ENCODE measurements at regions not wholly inside any gene's neighbourhood (a gene's known extent, or its start where the extent isn't known, plus 50 kb on each side); places are given as distances from the start of the nearest gene placed in this dataset.
"Not testable (repeated sequence)": the region's sequence is repeated elsewhere in the genome, so short reads cannot be mapped to it uniquely, and the experiment has no call there.

GRCh38 chr4:170497112-170497511, 407.4 kb upstream of the AADAT start:
- H3K9me3 ChIP-seq (ENCODE audit: control insufficient read depth in 5 of 5, low read length in 5 of 5) = peaks cover 0 to 4% (median 3%) of the 10 kb centered on the region in 5 donors
- no peak overlapping the region for H3K4me3 ChIP-seq (ENCODE audit: low read depth in 1 of 5, low read length in 5 of 5)
- no peak overlapping the region for H3K9ac ChIP-seq (ENCODE audit: low read length in 5 of 5)
- no peaks in the 10 kb centered on the region for H3K4me1 ChIP-seq (ENCODE audit: control insufficient read depth in 5 of 5, insufficient read depth in 5 of 5, low read length in 5 of 5)
- H3K36me3 ChIP-seq (ENCODE audit: control insufficient read depth in 5 of 5, insufficient read depth in 5 of 5, low read length in 5 of 5) = no peaks in the 10 kb centered on the region
- H3K27me3 ChIP-seq (ENCODE audit: control insufficient read depth in 5 of 5, insufficient read depth in 4 of 5, low read length in 5 of 5) = no peaks in the 10 kb centered on the region
- no peak overlapping the region for H3K27ac ChIP-seq (ENCODE audit: low read depth, low read length)

GRCh38 chr4:170491981-170492380, 402.2 kb upstream of the AADAT start:
- Histone ChIP-seq H3K27ac (ENCODE audit: low read depth, low read length) (no peak overlapping the region), H3K9me3 (ENCODE audit: control insufficient read depth in 5 of 5, low read length in 5 of 5) (peaks cover 0 to under 1% (median 0%) of the 10 kb centered on the region in 5 donors), H3K9ac (ENCODE audit: low read length in 5 of 5) (no peak overlapping the region), H3K27me3 (ENCODE audit: control insufficient read depth in 5 of 5, insufficient read depth in 4 of 5, low read length in 5 of 5) (no peaks in the 10 kb centered on the region), H3K4me3 (ENCODE audit: low read depth in 1 of 5, low read length in 5 of 5) (no peak overlapping the region), H3K4me1 (ENCODE audit: control insufficient read depth in 5 of 5, insufficient read depth in 5 of 5, low read length in 5 of 5) (no peaks in the 10 kb centered on the region), H3K36me3 (ENCODE audit: control insufficient read depth in 5 of 5, insufficient read depth in 5 of 5, low read length in 5 of 5) (no peaks in the 10 kb centered on the region)

DNA sequence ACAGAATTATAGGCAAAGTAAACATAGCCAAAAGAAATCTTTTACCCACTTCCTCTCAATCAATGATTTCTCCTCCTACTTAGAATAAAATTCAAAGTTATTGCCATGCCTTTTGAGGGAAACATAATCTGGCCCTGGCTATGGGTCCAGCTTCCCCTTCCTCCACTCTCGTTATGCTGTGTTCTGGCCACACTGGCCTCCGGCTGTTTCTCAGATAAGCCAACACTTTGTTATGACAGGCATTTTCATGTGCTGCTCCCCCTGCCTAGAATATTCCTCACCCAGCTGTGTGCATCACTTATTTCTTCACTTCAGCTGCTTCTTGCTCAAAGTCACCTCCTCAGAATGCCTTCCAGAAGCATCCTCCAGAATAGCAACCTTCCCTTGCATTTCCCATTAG, 386.6 kb upstream of the AADAT start:
- Histone ChIP-seq H3K9me3 (ENCODE audit: control insufficient read depth in 5 of 5, low read length in 5 of 5) (no peaks in the 10 kb centered on the region), H3K27me3 (ENCODE audit: control insufficient read depth in 5 of 5, insufficient read depth in 4 of 5, low read length in 5 of 5) (no peaks in the 10 kb centered on the region), H3K27ac (ENCODE audit: low read depth, low read length) (no peak overlapping the region), H3K9ac (ENCODE audit: low read length in 5 of 5) (no peak overlapping the region), H3K4me3 (ENCODE audit: low read depth in 1 of 5, low read length in 5 of 5) (no peak overlapping the region), H3K36me3 (ENCODE audit: control insufficient read depth in 5 of 5, insufficient read depth in 5 of 5, low read length in 5 of 5) (no peaks in the 10 kb centered on the region), H3K4me1 (ENCODE audit: control insufficient read depth in 5 of 5, insufficient read depth in 5 of 5, low read length in 5 of 5) (no peaks in the 10 kb centered on the region)

DNA sequence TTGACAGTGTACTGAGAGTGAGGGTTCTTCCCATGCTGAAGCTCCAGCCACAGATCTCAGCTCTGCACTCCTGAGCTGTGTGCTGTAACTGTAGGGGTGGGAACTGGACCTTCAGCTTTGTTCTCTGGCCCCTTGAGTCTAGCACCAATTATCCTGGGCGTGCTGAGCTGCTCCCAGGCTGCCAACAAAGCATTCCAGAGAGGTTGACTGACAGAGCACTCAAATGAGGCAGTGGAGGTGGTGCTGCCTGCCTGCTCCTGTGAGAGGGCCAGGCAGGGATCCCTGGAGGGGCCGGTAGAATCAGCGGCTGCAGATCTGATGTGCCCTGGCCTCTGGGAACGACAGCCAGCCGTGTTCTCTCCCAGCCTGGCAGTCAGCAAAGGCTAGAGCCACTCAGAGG, 375.7 kb upstream of the AADAT start:
- Histone ChIP-seq H3K9ac (ENCODE audit: low read length in 5 of 5) (no peak overlapping the region), H3K4me1 (ENCODE audit: control insufficient read depth in 5 of 5, insufficient read depth in 5 of 5, low read length in 5 of 5) (no peaks in the 10 kb centered on the region), H3K27ac (ENCODE audit: low read depth, low read length) (no peak overlapping the region), H3K27me3 (ENCODE audit: control insufficient read depth in 5 of 5, insufficient read depth in 4 of 5, low read length in 5 of 5) (no peaks in the 10 kb centered on the region), H3K4me3 (ENCODE audit: low read depth in 1 of 5, low read length in 5 of 5) (no peak overlapping the region), H3K9me3 (ENCODE audit: control insufficient read depth in 5 of 5, low read length in 5 of 5) (peaks cover 0 to 6% (median 5%) of the 10 kb centered on the region in 5 donors), H3K36me3 (ENCODE audit: control insufficient read depth in 5 of 5, insufficient read depth in 5 of 5, low read length in 5 of 5) (no peaks in the 10 kb centered on the region)

DNA sequence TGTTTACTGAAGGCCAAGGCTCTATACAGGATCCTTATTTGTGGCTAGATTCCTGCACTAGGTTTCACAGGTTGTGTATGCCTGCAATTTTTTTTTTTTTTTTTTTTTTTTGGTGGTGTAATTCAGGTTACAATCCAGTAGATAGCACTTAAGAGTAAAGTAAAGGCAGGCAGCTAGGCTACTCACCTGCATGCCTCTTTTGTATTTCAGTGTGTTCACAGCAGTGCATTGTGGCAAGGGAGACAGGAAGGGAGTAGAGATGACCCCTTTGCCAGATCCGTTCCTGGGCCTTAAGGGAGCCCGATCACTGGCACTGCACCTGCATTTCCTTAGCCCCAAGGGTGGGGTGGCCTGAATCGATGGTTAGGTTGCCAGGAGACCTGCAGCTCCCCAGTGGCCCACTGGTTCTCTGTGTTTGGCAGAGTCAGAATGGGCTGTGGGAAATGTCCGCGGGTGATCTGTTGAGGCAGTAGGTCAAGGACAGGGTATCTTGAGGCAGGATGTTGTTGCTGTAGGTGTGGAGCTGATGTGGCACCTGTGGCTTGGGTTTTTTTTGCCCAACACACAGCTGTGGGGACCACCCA, 374.9 kb upstream of the AADAT start:
- Histone ChIP-seq H3K9me3 (ENCODE audit: control insufficient read depth in 5 of 5, low read length in 5 of 5) (peaks cover 0 to 6% (median 5%) of the 10 kb centered on the region in 5 donors), H3K4me3 (ENCODE audit: low read depth in 1 of 5, low read length in 5 of 5) (no peak overlapping the region), H3K9ac (ENCODE audit: low read length in 5 of 5) (no peak overlapping the region), H3K4me1 (ENCODE audit: control insufficient read depth in 5 of 5, insufficient read depth in 5 of 5, low read length in 5 of 5) (no peaks in the 10 kb centered on the region), H3K36me3 (ENCODE audit: control insufficient read depth in 5 of 5, insufficient read depth in 5 of 5, low read length in 5 of 5) (no peaks in the 10 kb centered on the region), H3K27ac (ENCODE audit: low read depth, low read length) (no peak overlapping the region), H3K27me3 (ENCODE audit: control insufficient read depth in 5 of 5, insufficient read depth in 4 of 5, low read length in 5 of 5) (no peaks in the 10 kb centered on the region)

DNA sequence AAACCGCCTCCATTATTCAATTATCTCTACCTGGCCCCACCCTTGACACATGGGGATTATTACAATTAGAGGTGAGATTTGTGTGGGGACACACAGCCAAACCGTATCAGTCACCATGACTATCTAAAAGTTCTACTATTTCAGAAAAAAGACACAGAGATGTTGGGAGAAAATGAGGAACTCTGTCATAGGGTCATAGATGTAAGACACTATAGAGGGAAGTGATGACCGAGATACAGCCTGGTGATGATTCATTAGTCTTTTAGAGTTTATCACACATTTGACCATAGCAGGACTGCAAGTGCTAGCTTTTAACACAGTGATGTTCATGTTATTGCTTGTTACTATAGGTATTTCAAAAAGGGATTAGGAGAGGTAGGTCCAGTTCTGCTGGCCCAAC, 357.0 kb upstream of the AADAT start:
- Histone ChIP-seq H3K9me3 (ENCODE audit: control insufficient read depth in 5 of 5, low read length in 5 of 5) (no peaks in the 10 kb centered on the region), H3K36me3 (ENCODE audit: control insufficient read depth in 5 of 5, insufficient read depth in 5 of 5, low read length in 5 of 5) (no peaks in the 10 kb centered on the region), H3K27ac (ENCODE audit: low read depth, low read length) (no peak overlapping the region), H3K9ac (ENCODE audit: low read length in 5 of 5) (no peak overlapping the region), H3K27me3 (ENCODE audit: control insufficient read depth in 5 of 5, insufficient read depth in 4 of 5, low read length in 5 of 5) (no peaks in the 10 kb centered on the region), H3K4me3 (ENCODE audit: low read depth in 1 of 5, low read length in 5 of 5) (no peak overlapping the region), H3K4me1 (ENCODE audit: control insufficient read depth in 5 of 5, insufficient read depth in 5 of 5, low read length in 5 of 5) (no peaks in the 10 kb centered on the region)

- H3K9me3 ChIP-seq (ENCODE audit: control insufficient read depth in 5 of 5, low read length in 5 of 5) = not testable (repeated sequence)
Observed at GRCh38 chr4:170441146-170441545, 351.4 kb upstream of the AADAT start.

DNA sequence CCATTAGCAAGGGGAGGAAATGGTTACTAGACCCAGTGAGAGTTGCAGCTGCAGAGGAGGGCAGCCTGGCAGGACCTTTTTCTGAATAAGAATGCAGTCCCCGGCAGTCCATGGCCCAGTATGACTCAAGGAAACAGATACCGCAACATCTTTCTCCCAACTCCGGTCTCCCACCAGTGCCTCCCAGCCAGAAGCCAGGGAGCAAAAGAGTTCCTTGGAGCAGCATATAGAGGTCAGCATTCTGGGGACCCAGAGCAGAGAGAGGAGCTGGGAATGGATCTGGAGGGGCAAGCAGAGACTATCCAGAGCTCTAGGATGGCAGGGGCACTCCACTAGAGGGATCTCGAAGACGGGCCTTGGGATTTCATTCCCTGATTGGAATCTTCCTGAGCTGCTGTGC, 339.2 kb upstream of the AADAT start:
- Histone ChIP-seq H3K9ac (ENCODE audit: low read length in 5 of 5) (no peak overlapping the region), H3K9me3 (ENCODE audit: control insufficient read depth in 5 of 5, low read length in 5 of 5) (no peaks in the 10 kb centered on the region), H3K4me1 (ENCODE audit: control insufficient read depth in 5 of 5, insufficient read depth in 5 of 5, low read length in 5 of 5) (no peaks in the 10 kb centered on the region), H3K27ac (ENCODE audit: low read depth, low read length) (no peak overlapping the region), H3K27me3 (ENCODE audit: control insufficient read depth in 5 of 5, insufficient read depth in 4 of 5, low read length in 5 of 5) (no peaks in the 10 kb centered on the region), H3K36me3 (ENCODE audit: control insufficient read depth in 5 of 5, insufficient read depth in 5 of 5, low read length in 5 of 5) (no peaks in the 10 kb centered on the region), H3K4me3 (ENCODE audit: low read depth in 1 of 5, low read length in 5 of 5) (no peak overlapping the region)

More at GRCh38 chr4:170441146-170441545, 351.4 kb upstream of the AADAT start:
- H3K9ac ChIP-seq (ENCODE audit: low read length in 5 of 5); H3K27me3 ChIP-seq (ENCODE audit: control insufficient read depth in 5 of 5, insufficient read depth in 4 of 5, low read length in 5 of 5); H3K27ac ChIP-seq (ENCODE audit: low read depth, low read length); H3K36me3 ChIP-seq (ENCODE audit: control insufficient read depth in 5 of 5, insufficient read depth in 5 of 5, low read length in 5 of 5); H3K4me1 ChIP-seq (ENCODE audit: control insufficient read depth in 5 of 5, insufficient read depth in 5 of 5, low read length in 5 of 5); H3K4me3 ChIP-seq (ENCODE audit: low read depth in 1 of 5, low read length in 5 of 5): not testable (repeated sequence)

DNA sequence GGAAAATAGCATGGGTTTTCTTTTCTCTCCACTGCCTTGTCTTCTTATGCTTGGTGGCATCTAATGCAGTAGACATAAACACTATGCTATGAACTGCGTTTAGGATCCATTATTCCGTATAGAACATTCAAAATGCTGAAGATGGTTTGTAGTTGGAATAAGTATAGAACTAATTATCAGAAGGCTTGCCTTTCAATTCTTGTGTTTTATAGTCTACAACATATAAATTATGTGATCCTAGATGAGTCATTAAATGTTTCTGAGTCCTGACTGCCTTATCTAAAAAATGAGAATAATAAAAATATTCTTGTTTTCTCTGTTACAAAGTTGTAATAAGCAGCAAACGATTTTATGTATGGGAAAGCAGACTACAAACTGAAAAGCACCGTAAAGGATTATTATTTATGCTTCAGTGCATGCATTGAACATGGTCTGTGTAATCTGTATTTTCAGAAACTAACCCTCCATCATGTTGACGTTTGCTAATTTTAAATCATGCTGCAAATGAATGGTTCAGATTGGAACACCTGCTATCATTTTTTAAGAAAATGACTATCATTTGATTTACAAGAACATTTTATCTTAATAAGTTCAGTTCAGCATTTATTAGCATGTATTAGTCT, 335.9 kb upstream of the AADAT start:
- Histone ChIP-seq H3K4me3 (ENCODE audit: low read depth in 1 of 5, low read length in 5 of 5) (no peak overlapping the region), H3K9me3 (ENCODE audit: control insufficient read depth in 5 of 5, low read length in 5 of 5) (peaks cover 0 to 2% (median 0%) of the 10 kb centered on the region in 5 donors), H3K27me3 (ENCODE audit: control insufficient read depth in 5 of 5, insufficient read depth in 4 of 5, low read length in 5 of 5) (no peaks in the 10 kb centered on the region), H3K36me3 (ENCODE audit: control insufficient read depth in 5 of 5, insufficient read depth in 5 of 5, low read length in 5 of 5) (no peaks in the 10 kb centered on the region), H3K9ac (ENCODE audit: low read length in 5 of 5) (no peak overlapping the region), H3K27ac (ENCODE audit: low read depth, low read length) (no peak overlapping the region), H3K4me1 (ENCODE audit: control insufficient read depth in 5 of 5, insufficient read depth in 5 of 5, low read length in 5 of 5) (no peaks in the 10 kb centered on the region)

DNA sequence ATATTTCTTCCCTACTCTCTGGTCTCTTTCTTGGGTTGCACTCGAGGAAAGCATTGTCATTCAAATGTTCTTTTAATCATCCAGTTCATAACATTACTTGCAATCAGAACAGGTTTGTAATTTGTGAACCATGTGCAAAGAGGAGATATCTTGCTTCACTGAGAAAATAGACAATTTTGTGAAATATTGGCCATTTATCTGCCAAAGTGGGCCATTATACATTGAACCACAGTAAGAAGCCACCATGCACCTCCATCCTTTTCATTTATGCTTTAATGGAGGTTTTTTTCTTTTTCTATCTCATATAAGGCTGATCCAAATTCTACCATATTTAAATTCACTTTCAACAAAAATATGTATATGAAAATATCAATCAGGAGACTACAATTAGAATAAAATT, 335.3 kb upstream of the AADAT start:
- H3K36me3 ChIP-seq (ENCODE audit: control insufficient read depth in 5 of 5, insufficient read depth in 5 of 5, low read length in 5 of 5) = no peaks in the 10 kb centered on the region
- H3K4me1 ChIP-seq (ENCODE audit: control insufficient read depth in 5 of 5, insufficient read depth in 5 of 5, low read length in 5 of 5) = no peaks in the 10 kb centered on the region
- H3K27ac ChIP-seq (ENCODE audit: low read depth, low read length) = no peak overlapping the region
- no peaks in the 10 kb centered on the region for H3K27me3 ChIP-seq (ENCODE audit: control insufficient read depth in 5 of 5, insufficient read depth in 4 of 5, low read length in 5 of 5)
- H3K9ac ChIP-seq (ENCODE audit: low read length in 5 of 5) = no peak overlapping the region
- peaks cover 0 to 4% (median 0%) of the 10 kb centered on the region in 5 donors for H3K9me3 ChIP-seq (ENCODE audit: control insufficient read depth in 5 of 5, low read length in 5 of 5)
- H3K4me3 ChIP-seq (ENCODE audit: low read depth in 1 of 5, low read length in 5 of 5) = no peak overlapping the region
